Suprapubic skin (tissue), 4 donors: ENCODE measurements at regions not wholly inside any gene's neighbourhood (a gene's known extent, or its start where the extent isn't known, plus 50 kb on each side); places are given as distances from the start of the nearest gene placed in this dataset.

ENCODE experiments used
- CTCF ChIP-seq, 2 donors: fragments of 200-600 bp in 1 of 2; fragments of 450-650 bp in 1 of 2; sonication (generic) in 1 of 2; IDR thresholded peaks; one replicate each; pipeline ENCODE4 v1.5.1; 2016 to 2019; ENCODE audit warnings: antibody characterized with exemption in 2 of 2, mild to moderate bottlenecking in 1 of 2, moderate library complexity in 1 of 2
- EP300 ChIP-seq: sonication (generic); formaldehyde crosslinking; IDR thresholded peaks from one replicate; pipeline ENCODE4 v1.6.1; 2017; ENCODE audit warnings: antibody characterized with exemption
- POLR2A ChIP-seq, 2 donors: fragments of 450-650 bp; IDR thresholded peaks; one replicate each; pipeline ENCODE4 v1.6.1; 2017; ENCODE audit warnings: antibody characterized with exemption in 2 of 2, mild to moderate bottlenecking in 2 of 2, moderate library complexity in 2 of 2
- POLR2AphosphoS5 ChIP-seq, 3 donors: sonication (generic); formaldehyde crosslinking; IDR thresholded peaks; one replicate each; pipeline ENCODE4 v1.6.1; 2017; ENCODE audit warnings: antibody characterized with exemption in 3 of 3

GRCh38 chr6:50239853-50240252, 190.1 kb upstream of the DEFB112 start:
- TF ChIP-seq CTCF (IDR thresholded peaks at IDR 0.05) (no peak), EP300 (no peak), POLR2AphosphoS5 (IDR thresholded peaks at IDR 0.05) (no peak), POLR2A (IDR thresholded peaks at IDR 0.05) (no peak)
